Stimulated activated CD4-positive, alpha-beta T cell treated with anti-CD3 and anti-CD28 coated beads, Interleukin-4, amount 100 ng/mL, for 48 hours (primary cell): ENCODE measurements at regions not wholly inside any gene's neighbourhood (a gene's known extent, or its start where the extent isn't known, plus 50 kb on each side); places are given as distances from the start of the nearest gene placed in this dataset.
"Not testable (repeated sequence)": the region's sequence is repeated elsewhere in the genome, so short reads cannot be mapped to it uniquely, and the experiment has no call there.

Source experiments
- DNase-seq, 2 donors: peaks; one replicate each; pipeline ENCODE4 v3.0.0-alpha.2; 2020; ENCODE audit warnings: low read depth in 2 of 2

GRCh38 chr18:54662986-54663385 lies 71.9 kb downstream of the DYNAP start:
- DNase-seq = no peak

- not testable (repeated sequence) for DNase-seq
Measured at GRCh38 chr18:54669701-54670100, 78.7 kb downstream of the DYNAP start.

GRCh38 chr18:54671291-54671881 lies 80.3 kb downstream of the DYNAP start:
- DNase-seq = no peak

- no peak for DNase-seq
Measured at GRCh38 chr18:54672109-54672508, 81.1 kb downstream of the DYNAP start.

- DNase-seq = no peak
Measured at GRCh38 chr18:54672846-54673475, 81.9 kb downstream of the DYNAP start.

GRCh38 chr18:54673936-54674335 lies 82.9 kb downstream of the DYNAP start:
- no peak for DNase-seq

- no peak for DNase-seq
Measured at GRCh38 chr18:54675076-54675475, 84.0 kb downstream of the DYNAP start.

GRCh38 chr18:54679318-54680149 lies 88.5 kb downstream of the DYNAP start:
- DNase-seq = no peak

GRCh38 chr18:54684784-54685183 lies 93.7 kb downstream of the DYNAP start:
- no peak for DNase-seq

- DNase-seq = no peak
Measured at GRCh38 chr18:54689319-54689718, 98.3 kb downstream of the DYNAP start.

GRCh38 chr18:54690198-54690597 lies 99.2 kb downstream of the DYNAP start:
- no peak for DNase-seq

- no peak for DNase-seq
Measured at GRCh38 chr18:54692463-54692862, 101.4 kb downstream of the DYNAP start.

- no peak for DNase-seq
Measured at GRCh38 chr18:54696616-54697293, 105.7 kb downstream of the DYNAP start.

GRCh38 chr18:54700580-54700979 lies 109.5 kb downstream of the DYNAP start:
- no peak for DNase-seq

- DNase-seq = no peak
Measured at GRCh38 chr18:54702686-54703085, 111.6 kb downstream of the DYNAP start.

- no peak for DNase-seq
Measured at GRCh38 chr18:54710074-54710899, 118.0 kb upstream of the RAB27B start.

- DNase-seq = no peak
Measured at GRCh38 chr18:54710900-54711281, 117.4 kb upstream of the RAB27B start.

- DNase-seq = no peak
Measured at GRCh38 chr18:54712306-54712705, 116.0 kb upstream of the RAB27B start.

GRCh38 chr18:54712758-54713157 lies 115.5 kb upstream of the RAB27B start:
- DNase-seq = no peak

- DNase-seq = no peak
Measured at GRCh38 chr18:54713386-54713785, 114.9 kb upstream of the RAB27B start.

- DNase-seq = no peak
Measured at GRCh38 chr18:54714851-54715250, 113.4 kb upstream of the RAB27B start.

GRCh38 chr18:54716586-54716985 lies 111.7 kb upstream of the RAB27B start:
- no peak for DNase-seq
